ENCODE measurements at regions not wholly inside any gene's neighbourhood (a gene's known extent, or its start where the extent isn't known, plus 50 kb on each side); places are given as distances from the start of the nearest gene placed in this dataset.

- TF ChIP-seq GATA1 (IDR thresholded peaks at IDR 0.05; ENCODE audit: low read depth, low read length) (no peak), POLR2A (IDR thresholded peaks at IDR 0.05; ENCODE audit: low read length) (no peak)
- DNase-seq = no peak
These were observed 305.5 kb upstream of the EMCN start for GRCh38 chr4:100823066-100823992.

- DNase-seq = no peak
- TF ChIP-seq GATA1 (IDR thresholded peaks at IDR 0.05; ENCODE audit: low read depth, low read length) (no peak), POLR2A (IDR thresholded peaks at IDR 0.05; ENCODE audit: low read length) (no peak)
These were observed 302.4 kb upstream of the EMCN start for GRCh38 chr4:100820249-100820648.

GRCh38 chr4:100819505-100819904, 301.7 kb upstream of the EMCN start:
- DNase-seq = no peak
- TF ChIP-seq POLR2A (IDR thresholded peaks at IDR 0.05; ENCODE audit: low read length) (no peak), GATA1 (IDR thresholded peaks at IDR 0.05; ENCODE audit: low read depth, low read length) (no peak)

- DNase-seq = no peak
- TF ChIP-seq POLR2A (IDR thresholded peaks at IDR 0.05; ENCODE audit: low read length) = no peak
- no peak for TF ChIP-seq GATA1 (IDR thresholded peaks at IDR 0.05; ENCODE audit: low read depth, low read length)
These were observed 298.7 kb upstream of the EMCN start for GRCh38 chr4:100816436-100817045.

GRCh38 chr4:100811046-100811445, 293.2 kb upstream of the EMCN start:
- DNase-seq = no peak
- TF ChIP-seq GATA1 (IDR thresholded peaks at IDR 0.05; ENCODE audit: low read depth, low read length) (no peak), POLR2A (IDR thresholded peaks at IDR 0.05; ENCODE audit: low read length) (no peak)

- TF ChIP-seq GATA1 (IDR thresholded peaks at IDR 0.05; ENCODE audit: low read depth, low read length) (no peak), POLR2A (IDR thresholded peaks at IDR 0.05; ENCODE audit: low read length) (no peak)
- no peak for DNase-seq
These were observed 291.7 kb upstream of the EMCN start for GRCh38 chr4:100809506-100809905.

GRCh38 chr4:100806988-100807387, 289.2 kb upstream of the EMCN start:
- TF ChIP-seq POLR2A (IDR thresholded peaks at IDR 0.05; ENCODE audit: low read length) (no peak), GATA1 (IDR thresholded peaks at IDR 0.05; ENCODE audit: low read depth, low read length) (no peak)
- no peak for DNase-seq

GRCh38 chr4:100805538-100805937, 287.7 kb upstream of the EMCN start:
- TF ChIP-seq POLR2A (IDR thresholded peaks at IDR 0.05; ENCODE audit: low read length) = no peak
- TF ChIP-seq GATA1 (IDR thresholded peaks at IDR 0.05; ENCODE audit: low read depth, low read length) = no peak

GRCh38 chr4:100804576-100805360, 286.9 kb upstream of the EMCN start:
- TF ChIP-seq POLR2A (IDR thresholded peaks at IDR 0.05; ENCODE audit: low read length) (no peak), GATA1 (IDR thresholded peaks at IDR 0.05; ENCODE audit: low read depth, low read length) (no peak)

More at GRCh38 chr4:100805538-100805937, 287.7 kb upstream of the EMCN start:
- no peak for DNase-seq

GRCh38 chr4:100803751-100804150, 285.9 kb upstream of the EMCN start:
- no peak for TF ChIP-seq POLR2A (IDR thresholded peaks at IDR 0.05; ENCODE audit: low read length)
- no peak for TF ChIP-seq GATA1 (IDR thresholded peaks at IDR 0.05; ENCODE audit: low read depth, low read length)
- no peak for DNase-seq

More at GRCh38 chr4:100804576-100805360, 286.9 kb upstream of the EMCN start:
- DNase-seq = no peak

GRCh38 chr4:100799761-100800539, 282.1 kb upstream of the EMCN start:
- no peak for DNase-seq
- no peak for TF ChIP-seq GATA1 (IDR thresholded peaks at IDR 0.05; ENCODE audit: low read depth, low read length)

GRCh38 chr4:100797791-100798190, 280.0 kb upstream of the EMCN start:
- TF ChIP-seq POLR2A (IDR thresholded peaks at IDR 0.05; ENCODE audit: low read length) = no peak
- no peak for TF ChIP-seq GATA1 (IDR thresholded peaks at IDR 0.05; ENCODE audit: low read depth, low read length)
- DNase-seq = no peak

GRCh38 chr4:100797356-100797755, 279.5 kb upstream of the EMCN start:
- TF ChIP-seq POLR2A (IDR thresholded peaks at IDR 0.05; ENCODE audit: low read length) = no peak
- TF ChIP-seq GATA1 (IDR thresholded peaks at IDR 0.05; ENCODE audit: low read depth, low read length) = no peak
- DNase-seq = no peak

Data from erythroblast (primary cell).